GM12878 (cell line): ENCODE measurements at regions not wholly inside any gene's neighbourhood (a gene's known extent, or its start where the extent isn't known, plus 50 kb on each side); places are given as distances from the start of the nearest gene placed in this dataset.

Experiments
- ATAC-seq: fragments of 200-7000 bp; cut with Tn5 transposase; 3 replicates; pipeline ENCODE4 v1.9.1; 2020; ENCODE audit warnings: mild to moderate bottlenecking, moderate library complexity
- BruUV-seq: library from RNA; stranded (reverse); fragments of 400-500 nt; replicated peaks from 2 replicates; lab custom pipeline; 2021; lab: Mats Ljungman, UMichigan
- CTCF ChIA-PET: fragments of 300-600 bp; sonication (Branson Sonifier 250); formaldehyde crosslinking; extraction: SDS; loops from one replicate; lab custom pipeline; 2021; ENCODE audit warnings: inconsistent platforms; lab: Yijun Ruan, JAX
- POLR2A ChIA-PET: fragments of 350-600 bp; formaldehyde crosslinking; extraction: SDS; loops from one replicate; lab custom pipeline; 2021; ENCODE audit warnings: inconsistent platforms; lab: Charles Lee
- RAD21 ChIA-PET: fragments of 300-600 bp; sonication (Branson Sonifier 250); formaldehyde crosslinking; loops from one replicate; lab custom pipeline; 2023; ENCODE audit warnings: antibody characterized with exemption; ENCODE audit not compliant: unreplicated experiment; lab: Charles Lee
- SMC1A ChIA-PET: fragments of 300-600 bp; sonication (Branson Sonifier 250); formaldehyde crosslinking; loops from one replicate; lab custom pipeline; 2023; ENCODE audit not compliant: unreplicated experiment, uncharacterized antibody; lab: Charles Lee
- DNase-seq: peaks from one replicate; pipeline ENCODE4 v3.0.0-alpha.2; 2011; ENCODE audit warnings: low read depth, low spot score
- FAIRE-seq: peaks from 3 replicates; lab custom pipeline; 2011; peaks lifted over from hg19 to GRCh38; lab: Jason Lieb, UNC
- H2AFZ ChIP-seq: 2 replicates; pipeline ENCODE4 v1.6.0; 2011; ENCODE audit warnings: low read depth, low read length, control low read depth; ENCODE audit not compliant: control insufficient read depth
- H3K27ac ChIP-seq: 2 replicates; pipeline ENCODE4 v1.5.1; 2011; ENCODE audit warnings: control low read depth; ENCODE audit not compliant: control insufficient read depth, insufficient read depth
- H3K27me3 ChIP-seq, 2 experiments: replicated peaks in 1 of 2; 2 replicates each; pipeline versions ENCODE4 v1.6.0 to v1.6.1; 2011; ENCODE audit warnings: low read length in 1 of 2; ENCODE audit not compliant: control insufficient read depth in 2 of 2, insufficient read depth in 2 of 2
- H3K36me3 ChIP-seq, 2 experiments: 2 replicates each; pipeline ENCODE4 v1.5.1; 2011; ENCODE audit warnings: low read length in 1 of 2; ENCODE audit not compliant: control insufficient read depth in 2 of 2, insufficient read depth in 2 of 2
- H3K4me1 ChIP-seq: 2 replicates; pipeline ENCODE4 v1.6.1; 2011; ENCODE audit warnings: mild to moderate bottlenecking, low read length, moderate library complexity, mixed read lengths; ENCODE audit not compliant: control insufficient read depth, insufficient read depth
- H3K4me2 ChIP-seq: 2 replicates; pipeline ENCODE4 v1.6.0; 2011; ENCODE audit warnings: control low read depth; ENCODE audit not compliant: control insufficient read depth, insufficient read depth
- H3K4me3 ChIP-seq: fragments of 200-600 bp; sonication (generic); 2 replicates; pipeline ENCODE4 v1.5.1; 2016
- H3K79me2 ChIP-seq: 2 replicates; pipeline ENCODE4 v1.6.0; 2011; ENCODE audit warnings: low read length; ENCODE audit not compliant: control insufficient read depth, insufficient read depth
- H3K9ac ChIP-seq: 2 replicates; pipeline ENCODE4 v1.8.0; 2011; ENCODE audit warnings: low read length, control low read depth, mixed read lengths; ENCODE audit not compliant: control insufficient read depth, insufficient read depth
- H3K9me3 ChIP-seq: replicated peaks from 3 replicates; pipeline ENCODE4 v1.5.1; 2011; ENCODE audit warnings: mild to moderate bottlenecking, low read length; ENCODE audit not compliant: control insufficient read depth, insufficient read depth
- H4K20me1 ChIP-seq: 2 replicates; pipeline ENCODE4 v1.6.0; 2011; ENCODE audit not compliant: control insufficient read depth, insufficient read depth
- ATF3 ChIP-seq: IDR thresholded peaks from 2 replicates; pipeline ENCODE4 v1.6.1; 2011; ENCODE audit warnings: low read depth, mild to moderate bottlenecking, low read length, moderate library complexity, borderline replicate concordance; ENCODE audit errors: extremely low read depth
- BCL11A ChIP-seq: IDR thresholded peaks from 2 replicates; pipeline ENCODE4 v1.6.1; 2011; ENCODE audit warnings: low read depth, low read length
- CEBPZ ChIP-seq: fragments of 150-350 bp; IDR thresholded peaks from 2 replicates; pipeline ENCODE4 v1.6.1; 2016; ENCODE audit warnings: low read depth, low read length
- CREM ChIP-seq: IDR thresholded peaks from 2 replicates; pipeline ENCODE4 v1.6.1; 2014; ENCODE audit warnings: antibody characterized with exemption, low read depth
- KDM1A ChIP-seq: fragments of 200-600 bp; sonication (generic); IDR thresholded peaks from 2 replicates; pipeline ENCODE4 v1.6.1; 2016; ENCODE audit warnings: borderline replicate concordance
- NKRF ChIP-seq: fragments of 450-650 bp; conservative IDR thresholded peaks from 2 replicates; pipeline ENCODE4 v1.6.1; 2017; ENCODE audit warnings: mild to moderate bottlenecking, moderate library complexity
- ZBTB4 ChIP-seq: fragments of 450-650 bp; formaldehyde crosslinking; IDR thresholded peaks from 2 replicates; pipeline ENCODE4 v1.4.0; 2022; ENCODE audit warnings: mild to moderate bottlenecking, moderate library complexity
- ZNF622 ChIP-seq: fragments of 450-650 bp; IDR thresholded peaks from 2 replicates; pipeline ENCODE4 v1.6.1; 2017; ENCODE audit warnings: mild to moderate bottlenecking, inconsistent platforms
- WGBS: methylation state at CpG from one replicate; pipeline ENCODE4 v1.1.6; 2016; ENCODE audit warnings: low lambda C conversion rate; ENCODE audit not compliant: insufficient replicate concordance, insufficient coverage; ENCODE audit errors: missing lambda C conversion rate; 5-methylcytosine and 5-hydroxymethylcytosine counted together
- in situ Hi-C: fragments of 300-500 bp; cut with MboI; formaldehyde crosslinking; loops from 9 replicates; pipeline ENCODE4 v1.14.3; 2018; ENCODE audit warnings: mixed read lengths
- intact Hi-C: fragments of 100-400 bp; cut with micrococcal nuclease; formaldehyde crosslinking; loops from one replicate; pipeline ENCODE4 v1.14.2; 2022; ENCODE audit not compliant: unreplicated experiment

GRCh38 chr6:9316831-9317230, 881.5 kb upstream of the SLC35B3 start:
- H3K79me2 ChIP-seq = no peaks in the 10 kb centered on the region
- H3K36me3 ChIP-seq = no peaks in the 10 kb centered on the region
- no peak overlapping the region for H3K9ac ChIP-seq
- ChIA-PET SMC1A (interaction anchor here (0.6 to 1.1 kb wide), 2 partner anchors 10 to 92 kb away, joined by 3 read pairs; no protein-coding TSS in a partner anchor), RAD21 (no interaction called here), CTCF (no interaction called here), POLR2A (no interaction called here)
- no peaks in the 10 kb centered on the region for H3K4me1 ChIP-seq
- FAIRE-seq (no peak), ATAC-seq (no peak), DNase-seq (no peak)
- H4K20me1 ChIP-seq = no peaks in the 10 kb centered on the region
- H3K27me3 ChIP-seq = no peaks in the 10 kb centered on the region
- H3K9me3 ChIP-seq = no peaks in the 10 kb centered on the region
- WGBS = 45% methylated on average over 3 of the region's 3 CpGs
- no peak overlapping the region for H2AFZ ChIP-seq
- no peak for TF ChIP-seq CREM
- no peak for TF ChIP-seq BCL11A
- no peak for TF ChIP-seq ATF3
- no peak for TF ChIP-seq ZNF622
- TF ChIP-seq CEBPZ = no peak
- no peak for TF ChIP-seq ZBTB4 (CRISPR knock-in tag)
- no peak for TF ChIP-seq KDM1A
- TF ChIP-seq NKRF = no peak
- no peak overlapping the region for H3K27ac ChIP-seq
- in situ Hi-C loops (no loop called here), intact Hi-C loops (no loop called here)
- BruUV-seq = no TSS peak
- H3K4me2 ChIP-seq = no peak overlapping the region
- no peak overlapping the region for H3K4me3 ChIP-seq
